Ishikawa (cell line): ENCODE measurements at regions not wholly inside any gene's neighbourhood (a gene's known extent, or its start where the extent isn't known, plus 50 kb on each side); places are given as distances from the start of the nearest gene placed in this dataset.

Experiments
- CREB1 ChIP-seq: IDR thresholded peaks from 2 replicates; pipeline ENCODE4 v1.6.1; 2012; ENCODE audit warnings: low read depth
- TAF1 ChIP-seq: IDR thresholded peaks from 2 replicates; pipeline ENCODE4 v1.6.1; 2012; ENCODE audit warnings: low read depth, mild to moderate bottlenecking
- TEAD4 ChIP-seq: IDR thresholded peaks from 2 replicates; pipeline ENCODE4 v1.6.1; 2012
- ZBTB7A ChIP-seq: IDR thresholded peaks from 2 replicates; pipeline ENCODE4 v1.6.1; 2012; ENCODE audit warnings: low read depth
- TF ChIP-seq, protein P1 (sequence below): IDR thresholded peaks from 2 replicates; pipeline ENCODE4 v1.6.1; 2012

DNA sequence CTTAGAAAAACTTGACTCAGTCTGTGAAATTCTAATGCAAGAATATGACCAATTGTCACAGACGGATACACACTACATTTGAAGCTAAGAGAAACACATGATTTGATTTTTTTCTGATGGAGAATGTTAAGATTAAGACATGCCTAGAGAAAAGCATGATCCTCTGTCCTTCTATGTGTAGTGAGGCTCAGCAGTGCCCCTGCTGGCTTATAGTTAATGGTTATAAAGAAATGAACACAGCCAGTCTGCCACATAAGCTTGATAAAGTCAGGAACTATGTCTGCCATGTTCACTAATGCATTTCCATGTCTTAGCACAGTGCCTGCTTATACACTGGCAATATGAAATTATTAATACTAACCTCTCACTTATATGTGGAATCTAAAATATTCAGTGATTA is 168.1 kb upstream of the DAAM1 start:
- no peak for TF ChIP-seq CREB1
- TF ChIP-seq ZBTB7A = no peak
- no peak for TF ChIP-seq TAF1
- TF ChIP-seq TEAD4 = no peak
- TF ChIP-seq, protein P1, sequence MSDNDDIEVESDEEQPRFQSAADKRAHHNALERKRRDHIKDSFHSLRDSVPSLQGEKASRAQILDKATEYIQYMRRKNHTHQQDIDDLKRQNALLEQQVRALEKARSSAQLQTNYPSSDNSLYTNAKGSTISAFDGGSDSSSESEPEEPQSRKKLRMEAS = no peak
